Mesendoderm (in vitro differentiated cells): ENCODE measurements at regions not wholly inside any gene's neighbourhood (a gene's known extent, or its start where the extent isn't known, plus 50 kb on each side); places are given as distances from the start of the nearest gene placed in this dataset.
"Not testable (repeated sequence)": the region's sequence is repeated elsewhere in the genome, so short reads cannot be mapped to it uniquely, and the experiment has no call there.

Experiments
- DNase-seq: peaks from one replicate; pipeline ENCODE4 v3.0.0; 2013
- H2AK5ac ChIP-seq: 2 replicates; pipeline ENCODE4 v1.6.1; 2013; ENCODE audit warnings: low read length, inconsistent platforms
- H2BK120ac ChIP-seq: 2 replicates; pipeline ENCODE4 v1.6.1; 2013; ENCODE audit warnings: low read depth, mild to moderate bottlenecking, low read length, moderate library complexity, mixed read lengths
- H2BK15ac ChIP-seq: replicated peaks from 2 replicates; pipeline ENCODE4 v1.6.1; 2013; ENCODE audit warnings: low read depth, mild to moderate bottlenecking, moderate library complexity
- H2BK5ac ChIP-seq: 2 replicates; pipeline ENCODE4 v1.6.1; 2013; ENCODE audit warnings: low read length, inconsistent platforms
- H3K18ac ChIP-seq: 2 replicates; pipeline ENCODE4 v1.6.1; 2013; ENCODE audit warnings: mild to moderate bottlenecking, low read length, mixed read lengths
- H3K23ac ChIP-seq: one replicate; pipeline ENCODE4 v1.6.1; 2013; ENCODE audit warnings: low read length
- H3K27ac ChIP-seq: 2 replicates; pipeline ENCODE4 v1.5.1; 2013; ENCODE audit warnings: low read depth, mild to moderate bottlenecking, inconsistent platforms, low read length, moderate library complexity
- H3K27me3 ChIP-seq: 2 replicates; pipeline ENCODE4 v1.6.1; 2013; ENCODE audit warnings: low read length, control low read depth, mild to moderate bottlenecking, inconsistent platforms; ENCODE audit not compliant: insufficient read depth, poor library complexity
- H3K36me3 ChIP-seq: 2 replicates; pipeline ENCODE4 v1.6.1; 2013; ENCODE audit warnings: low read length, inconsistent platforms; ENCODE audit not compliant: control insufficient read depth, insufficient read depth
- H3K4ac ChIP-seq: one replicate; pipeline ENCODE4 v1.6.1; 2013; ENCODE audit warnings: low read depth, mild to moderate bottlenecking, low read length, moderate library complexity
- H3K4me1 ChIP-seq: 2 replicates; pipeline ENCODE4 v1.6.1; 2013; ENCODE audit warnings: low read depth, low read length, inconsistent platforms; ENCODE audit not compliant: control insufficient read depth
- H3K4me2 ChIP-seq: 2 replicates; pipeline ENCODE4 v1.6.1; 2013; ENCODE audit warnings: low read length
- H3K4me3 ChIP-seq: 2 replicates; pipeline ENCODE4 v1.5.1; 2013; ENCODE audit warnings: mild to moderate bottlenecking, low read length
- H3K56ac ChIP-seq: one replicate; pipeline ENCODE4 v1.6.1; 2013; ENCODE audit warnings: low read length
- H3K79me1 ChIP-seq: 2 replicates; pipeline ENCODE4 v1.6.1; 2013; ENCODE audit warnings: low read length, inconsistent platforms
- H3K79me2 ChIP-seq: 2 replicates; pipeline ENCODE4 v1.6.1; 2013; ENCODE audit warnings: mild to moderate bottlenecking, low read length; ENCODE audit not compliant: control insufficient read depth, insufficient read depth
- H3K9ac ChIP-seq: 2 replicates; pipeline ENCODE4 v1.6.1; 2013; ENCODE audit warnings: low read length, inconsistent platforms
- H4K5ac ChIP-seq: one replicate; pipeline ENCODE4 v1.6.1; 2013; ENCODE audit warnings: low read length
- H4K8ac ChIP-seq: one replicate; pipeline ENCODE4 v1.6.1; 2013; ENCODE audit warnings: low read depth, mild to moderate bottlenecking, control low read depth, low read length, moderate library complexity
- WGBS: extraction: QIAGEN DNeasy Blood & Tissue Kit; methylation state at CpG from one replicate; pipeline ENCODE4 v1.1.7; 2013; ENCODE audit warnings: low lambda C conversion rate, missing lambda C conversion rate; ENCODE audit not compliant: insufficient coverage; ENCODE audit errors: extremely low coverage; 5-methylcytosine and 5-hydroxymethylcytosine counted together

GRCh38 chr2:87662316-87663290 is 85.3 kb upstream of the PLGLB2 start:
- H3K18ac ChIP-seq, H3K36me3 ChIP-seq, H3K27ac ChIP-seq, H2BK5ac ChIP-seq, H4K8ac ChIP-seq, H3K27me3 ChIP-seq, H3K56ac ChIP-seq, H2AK5ac ChIP-seq, H3K79me1 ChIP-seq, H2BK15ac ChIP-seq, H3K4me3 ChIP-seq, H3K9ac ChIP-seq, H3K4me1 ChIP-seq, H3K23ac ChIP-seq, H3K79me2 ChIP-seq, H3K4ac ChIP-seq, H4K5ac ChIP-seq, H2BK120ac ChIP-seq, H3K4me2 ChIP-seq: not testable (repeated sequence)
- peak; percentile 93 for DNase-seq
- no CpG with 5 or more reads among the region's 10 CpGs for WGBS

DNA sequence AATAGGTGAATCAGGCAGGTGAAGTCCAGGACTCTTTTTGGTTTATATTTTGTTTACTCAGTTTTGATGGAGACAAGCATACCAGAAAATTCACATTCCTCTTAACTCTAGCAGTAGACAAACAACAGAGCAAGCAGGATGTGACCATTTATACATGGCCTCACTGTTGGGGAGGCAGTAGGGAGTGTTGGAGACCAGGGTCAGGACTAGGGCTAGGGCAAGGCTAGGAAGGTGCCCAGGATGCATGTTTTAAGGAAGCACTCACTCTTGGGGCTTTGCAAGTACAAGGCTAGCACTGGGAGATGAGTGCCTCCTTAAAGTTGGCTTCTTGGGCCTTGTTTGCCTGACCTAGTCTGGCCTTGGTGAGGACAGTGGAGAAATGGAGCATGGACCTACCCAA is 84.5 kb upstream of the PLGLB2 start:
- not testable (repeated sequence) for H3K36me3 ChIP-seq, H3K56ac ChIP-seq, H3K18ac ChIP-seq, H3K4me2 ChIP-seq, H3K4ac ChIP-seq, H2BK15ac ChIP-seq, H3K79me1 ChIP-seq, H3K23ac ChIP-seq, H4K5ac ChIP-seq, H4K8ac ChIP-seq, H3K4me1 ChIP-seq, H3K27ac ChIP-seq, H3K9ac ChIP-seq, H3K79me2 ChIP-seq, H3K27me3 ChIP-seq, H3K4me3 ChIP-seq, DNase-seq, H2AK5ac ChIP-seq, H2BK120ac ChIP-seq, H2BK5ac ChIP-seq

GRCh38 chr2:87667027-87667426 is 80.9 kb upstream of the PLGLB2 start:
- not testable (repeated sequence) for H3K79me1 ChIP-seq, H2BK120ac ChIP-seq, H2BK15ac ChIP-seq, H4K5ac ChIP-seq, H3K79me2 ChIP-seq, H3K56ac ChIP-seq, H3K9ac ChIP-seq, H3K36me3 ChIP-seq, H3K4me1 ChIP-seq, H3K27me3 ChIP-seq, H3K4me2 ChIP-seq, H3K18ac ChIP-seq, DNase-seq, H2AK5ac ChIP-seq, H4K8ac ChIP-seq, H3K4ac ChIP-seq, H3K27ac ChIP-seq, H2BK5ac ChIP-seq, H3K23ac ChIP-seq, H3K4me3 ChIP-seq

- H2BK15ac ChIP-seq, H3K56ac ChIP-seq, H3K79me1 ChIP-seq, H3K79me2 ChIP-seq, H3K9ac ChIP-seq, H3K4me2 ChIP-seq, H3K27ac ChIP-seq, H2BK5ac ChIP-seq, H3K23ac ChIP-seq, H3K36me3 ChIP-seq, DNase-seq, H3K4me1 ChIP-seq, H3K27me3 ChIP-seq, H3K18ac ChIP-seq, H2BK120ac ChIP-seq, H3K4ac ChIP-seq, H3K4me3 ChIP-seq, H4K8ac ChIP-seq, H2AK5ac ChIP-seq, H4K5ac ChIP-seq: not testable (repeated sequence)
- no CpG with 5 or more reads among the region's 5 CpGs for WGBS
Measured at GRCh38 chr2:87668361-87668760, 79.5 kb upstream of the PLGLB2 start.

DNA sequence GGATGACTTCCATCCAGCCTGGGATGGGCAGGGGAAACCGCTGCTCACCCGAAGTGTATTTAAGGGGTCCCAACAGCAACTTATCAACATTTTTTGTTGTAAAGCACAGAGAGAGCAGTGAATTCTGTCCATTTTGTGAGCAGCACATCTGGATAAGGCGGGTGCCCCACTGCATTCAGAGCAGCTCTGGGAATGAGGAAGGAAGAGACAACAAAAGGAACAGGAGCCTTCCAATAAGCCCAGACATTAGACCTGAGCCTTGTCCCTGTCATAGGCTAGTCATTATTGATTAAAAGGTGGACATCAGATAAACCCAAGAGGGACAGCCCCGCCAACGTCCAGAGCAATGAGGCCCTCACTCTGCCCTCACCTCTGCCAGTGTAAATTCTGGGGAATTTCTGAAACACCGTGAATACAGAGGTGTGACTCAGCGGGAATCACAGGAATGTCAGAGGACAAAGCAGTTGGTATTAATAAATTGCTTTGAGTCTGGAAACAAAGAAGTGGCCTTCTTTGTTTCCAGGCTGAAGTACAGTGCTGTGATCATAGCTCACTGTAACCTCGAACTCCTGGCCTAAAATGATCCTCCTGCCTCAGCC is 78.2 kb upstream of the PLGLB2 start:
- H3K4me3 ChIP-seq, H2AK5ac ChIP-seq, H3K9ac ChIP-seq, H4K8ac ChIP-seq, H3K4ac ChIP-seq, H4K5ac ChIP-seq, H3K27me3 ChIP-seq, H3K23ac ChIP-seq, H3K56ac ChIP-seq, H3K36me3 ChIP-seq, H3K27ac ChIP-seq, H2BK15ac ChIP-seq, H3K4me2 ChIP-seq, H2BK120ac ChIP-seq, H3K79me1 ChIP-seq, H2BK5ac ChIP-seq, H3K4me1 ChIP-seq, DNase-seq, H3K18ac ChIP-seq, H3K79me2 ChIP-seq: not testable (repeated sequence)
- no CpG with 5 or more reads among the region's 8 CpGs for WGBS

GRCh38 chr2:87672404-87672803 is 75.5 kb upstream of the PLGLB2 start:
- not testable (repeated sequence) for H3K79me1 ChIP-seq, H3K36me3 ChIP-seq, DNase-seq, H3K27me3 ChIP-seq, H3K4me2 ChIP-seq, H3K56ac ChIP-seq, H3K9ac ChIP-seq, H3K23ac ChIP-seq, H3K79me2 ChIP-seq, H3K4me1 ChIP-seq, H2BK15ac ChIP-seq, H2BK120ac ChIP-seq, H3K18ac ChIP-seq, H4K5ac ChIP-seq, H3K4ac ChIP-seq, H3K4me3 ChIP-seq, H3K27ac ChIP-seq, H2AK5ac ChIP-seq, H4K8ac ChIP-seq, H2BK5ac ChIP-seq
- WGBS, result no CpG with 5 or more reads among the region's 4 CpGs
